Right lobe of liver (tissue), 6 donors: ENCODE measurements at regions not wholly inside any gene's neighbourhood (a gene's known extent, or its start where the extent isn't known, plus 50 kb on each side); places are given as distances from the start of the nearest gene placed in this dataset.

Experiments used
- ATAC-seq, 4 donors: fragments of 200-7000 bp; cut with Tn5 transposase; one replicate each; pipeline ENCODE4 v1.9.1; 2020; ENCODE audit warnings: mild to moderate bottlenecking in 4 of 4, moderate library complexity in 4 of 4
- DNase-seq, 3 donors: peaks; one replicate each; pipeline ENCODE4 v3.0.0-alpha.2; 2020
- H3K27ac ChIP-seq, 3 donors: fragments of 200-600 bp; one replicate each; pipeline ENCODE4 v1.8.0; 2022
- H3K27me3 ChIP-seq, 2 donors: fragments of 200-600 bp; one replicate each; pipeline ENCODE4 v1.8.0; 2022
- H3K36me3 ChIP-seq, 4 donors: fragments of 200-600 bp; sonication (generic) in 1 of 4; one replicate each; pipeline versions ENCODE4 v1.5.1 to v1.8.0; 2017 to 2022; ENCODE audit warnings: control low read depth in 1 of 4
- H3K4me1 ChIP-seq, 4 donors: fragments of 200-600 bp; sonication (generic) in 1 of 4; one replicate each; pipeline versions ENCODE4 v1.5.1 to v1.8.0; 2017 to 2022; ENCODE audit warnings: control low read depth in 1 of 4
- H3K4me3 ChIP-seq, 3 donors: fragments of 200-600 bp; one replicate each; pipeline ENCODE4 v1.8.0; 2022
- H3K9me3 ChIP-seq, 4 donors: fragments of 200-600 bp; sonication (generic) in 1 of 4; one replicate each; pipeline versions ENCODE4 v1.5.1 to v1.8.0; 2017 to 2022; ENCODE audit warnings: control low read depth in 1 of 4
- POLR2A ChIP-seq: fragments of 450-650 bp; IDR thresholded peaks from one replicate; pipeline ENCODE4 v1.6.1; 2017; ENCODE audit warnings: antibody characterized with exemption, mild to moderate bottlenecking
- WGBS: methylation state at CpG from one replicate; pipeline ENCODE4 v1.1.6; 2018; ENCODE audit warnings: low coverage, low lambda C conversion rate; ENCODE audit not compliant: insufficient coverage; ENCODE audit errors: missing lambda C conversion rate; 5-methylcytosine and 5-hydroxymethylcytosine counted together
- intact Hi-C, 2 donors: fragments of 100-400 bp; cut with DNase I; formaldehyde crosslinking; loops; one replicate each; pipeline versions ENCODE4 v1.11.2 to v1.14.1; 2022
- TF ChIP-seq, protein P1 (sequence below), 4 donors: fragments of 200-600 bp in 3 of 4; fragments of 450-650 bp in 1 of 4; IDR thresholded peaks; one replicate each; pipeline versions ENCODE4 v1.5.1 to v1.8.0; 2016 to 2022; ENCODE audit warnings: antibody characterized with exemption in 4 of 4, mild to moderate bottlenecking in 2 of 4
- donor health status: DM: no; HTN: yes; CAD: no.
- donor health status: DM: no; HTN: no; CAD: no.
- donor health status: DM: no; HTN: no; CAD: no.
- donor health status: DM: no; HTN: yes; CAD: no.
- donor health status: DM: no; HTN: yes; CAD: no.

DNA sequence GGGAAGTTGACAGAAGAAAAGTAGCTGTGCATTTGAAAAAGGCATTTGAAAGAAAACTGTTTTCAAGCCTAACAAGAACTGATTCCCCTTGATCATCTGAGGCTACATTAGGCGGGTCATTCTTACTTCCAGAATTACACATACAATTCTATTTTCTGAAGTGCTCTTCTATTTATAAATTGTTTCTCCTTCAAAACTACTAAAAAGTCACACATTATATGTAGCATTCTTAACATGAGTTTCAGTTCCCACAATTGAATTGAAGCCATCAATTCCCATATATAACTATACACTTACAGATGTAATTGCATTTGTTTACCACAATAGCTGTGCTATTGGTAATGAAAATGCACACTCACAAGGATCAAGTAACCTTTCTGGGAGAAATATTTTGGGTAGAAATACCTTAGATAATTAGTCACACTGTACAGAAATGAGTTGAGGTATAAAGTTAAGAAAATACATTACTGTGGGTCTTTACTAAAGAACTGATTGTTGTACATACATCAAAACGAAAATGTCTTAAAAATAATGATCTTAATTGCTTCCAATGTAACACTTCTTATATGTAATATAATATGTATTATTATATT lies 1688.0 kb upstream of the AGA start:
- H3K36me3 ChIP-seq: no peaks in the 10 kb centered on the region
- H3K27ac ChIP-seq: no peak overlapping the region
- DNase-seq (no peak), ATAC-seq (no peak)
- no peaks in the 10 kb centered on the region for H3K27me3 ChIP-seq
- 50% methylated on average over 2 of the region's 2 CpGs for WGBS
- H3K4me3 ChIP-seq: no peak overlapping the region
- no peaks in the 10 kb centered on the region for H3K4me1 ChIP-seq
- TF ChIP-seq POLR2A: no peak
- TF ChIP-seq, protein P1, sequence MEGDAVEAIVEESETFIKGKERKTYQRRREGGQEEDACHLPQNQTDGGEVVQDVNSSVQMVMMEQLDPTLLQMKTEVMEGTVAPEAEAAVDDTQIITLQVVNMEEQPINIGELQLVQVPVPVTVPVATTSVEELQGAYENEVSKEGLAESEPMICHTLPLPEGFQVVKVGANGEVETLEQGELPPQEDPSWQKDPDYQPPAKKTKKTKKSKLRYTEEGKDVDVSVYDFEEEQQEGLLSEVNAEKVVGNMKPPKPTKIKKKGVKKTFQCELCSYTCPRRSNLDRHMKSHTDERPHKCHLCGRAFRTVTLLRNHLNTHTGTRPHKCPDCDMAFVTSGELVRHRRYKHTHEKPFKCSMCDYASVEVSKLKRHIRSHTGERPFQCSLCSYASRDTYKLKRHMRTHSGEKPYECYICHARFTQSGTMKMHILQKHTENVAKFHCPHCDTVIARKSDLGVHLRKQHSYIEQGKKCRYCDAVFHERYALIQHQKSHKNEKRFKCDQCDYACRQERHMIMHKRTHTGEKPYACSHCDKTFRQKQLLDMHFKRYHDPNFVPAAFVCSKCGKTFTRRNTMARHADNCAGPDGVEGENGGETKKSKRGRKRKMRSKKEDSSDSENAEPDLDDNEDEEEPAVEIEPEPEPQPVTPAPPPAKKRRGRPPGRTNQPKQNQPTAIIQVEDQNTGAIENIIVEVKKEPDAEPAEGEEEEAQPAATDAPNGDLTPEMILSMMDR (IDR thresholded peaks at IDR 0.05): no peak
- no peaks in the 10 kb centered on the region for H3K9me3 ChIP-seq
- intact Hi-C loops: no loop called here

DNA sequence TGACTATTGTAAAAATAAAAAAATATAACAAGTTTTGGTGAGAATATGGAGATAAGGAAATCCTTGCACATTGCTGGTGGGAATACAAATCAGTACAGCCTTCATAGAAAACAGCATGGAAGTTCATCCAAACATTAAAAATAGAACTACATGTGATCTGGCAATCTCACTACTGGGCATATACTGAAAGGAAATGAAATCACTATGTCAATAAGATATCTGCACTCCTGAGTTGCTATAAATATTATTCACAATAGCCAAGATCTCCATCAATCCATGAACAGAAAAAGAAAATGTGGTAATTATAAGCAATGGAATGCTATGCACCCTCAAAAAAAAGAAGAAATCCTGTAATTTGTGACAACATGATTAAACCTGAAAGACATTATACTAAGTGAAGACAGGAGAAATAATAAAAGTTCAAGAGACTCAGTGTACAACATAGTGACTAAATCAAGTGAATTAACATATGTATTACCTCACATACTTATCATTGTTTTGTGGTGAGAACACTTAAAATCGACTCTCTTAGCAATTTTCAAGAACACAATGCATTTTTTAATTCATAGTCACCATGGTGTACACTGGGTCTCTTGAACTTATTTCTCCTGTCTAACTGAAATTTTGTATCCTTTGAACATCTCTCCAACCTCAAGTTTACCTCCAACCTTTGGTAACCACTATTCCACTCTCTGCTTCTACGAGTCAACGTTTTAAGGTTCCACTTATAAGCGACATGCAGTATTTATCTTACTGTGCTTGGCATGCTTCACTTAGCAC lies 1703.7 kb upstream of the AGA start:
- Histone ChIP-seq H3K27me3 (no peaks in the 10 kb centered on the region), H3K9me3 (no peaks in the 10 kb centered on the region), H3K36me3 (no peaks in the 10 kb centered on the region), H3K4me3 (no peak overlapping the region), H3K4me1 (no peaks in the 10 kb centered on the region), H3K27ac (no peak overlapping the region)
- DNase-seq (no peak), ATAC-seq (no peak)
- intact Hi-C loops: no loop called here
- TF ChIP-seq, protein P1 (IDR thresholded peaks at IDR 0.05): no peak
- TF ChIP-seq POLR2A: no peak
- WGBS: 40% methylated on average over 4 of the region's 4 CpGs

DNA sequence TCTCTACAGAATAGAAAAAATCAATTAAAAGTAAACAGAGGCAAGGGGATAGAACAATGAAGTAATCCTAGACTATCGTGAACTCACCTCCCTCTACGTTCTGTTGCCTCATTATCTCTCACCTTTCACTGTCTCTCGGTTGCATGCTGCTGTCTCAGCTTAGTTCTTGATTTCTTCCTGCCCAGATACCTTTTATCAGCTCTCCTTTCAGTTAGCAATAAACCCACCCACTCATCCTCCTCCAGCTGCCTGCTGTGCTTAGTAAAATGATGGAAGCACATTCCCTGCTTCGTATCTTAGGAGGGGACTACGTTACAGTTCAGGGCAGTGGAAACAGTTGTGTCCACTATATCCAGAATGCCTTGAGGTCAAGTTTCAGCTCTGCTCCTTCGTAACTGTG lies 1709.5 kb upstream of the AGA start:
- Histone ChIP-seq H3K9me3 (no peaks in the 10 kb centered on the region), H3K36me3 (no peaks in the 10 kb centered on the region), H3K27ac (no peak overlapping the region), H3K27me3 (no peaks in the 10 kb centered on the region), H3K4me3 (no peak overlapping the region), H3K4me1 (no peaks in the 10 kb centered on the region)
- no peak for TF ChIP-seq POLR2A
- TF ChIP-seq, protein P1 (IDR thresholded peaks at IDR 0.05): no peak
- ATAC-seq (no peak), DNase-seq (no peak)
- WGBS: 31% methylated on average over 6 of the region's 6 CpGs
- intact Hi-C loops: no loop called here

DNA sequence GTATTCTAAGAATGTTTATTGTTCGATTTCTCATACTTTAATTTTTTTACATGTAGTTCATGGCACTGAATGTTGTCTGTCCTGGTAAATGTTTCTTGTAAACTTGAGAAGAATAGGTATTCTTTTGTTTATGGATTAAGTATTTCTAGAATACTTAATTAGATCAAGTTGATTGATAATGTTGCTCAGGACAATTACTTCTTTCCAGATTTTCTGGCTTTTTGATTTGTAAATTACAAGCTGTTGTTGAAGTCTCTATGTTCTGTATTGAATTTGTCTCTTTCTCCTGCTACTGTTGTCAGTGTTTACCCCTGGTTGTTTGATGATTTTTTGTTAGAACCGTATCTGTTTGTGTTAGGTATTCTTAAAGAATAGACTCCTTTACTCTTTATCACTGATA lies 1720.9 kb upstream of the AGA start:
- no peak for TF ChIP-seq POLR2A
- TF ChIP-seq, protein P1 (IDR thresholded peaks at IDR 0.05): no peak
- 39% methylated on average over 2 of the region's 2 CpGs for WGBS
- no peak overlapping the region for H3K4me3 ChIP-seq
- no peak for DNase-seq
- H3K4me1 ChIP-seq: no peaks in the 10 kb centered on the region
- no peaks in the 10 kb centered on the region for H3K36me3 ChIP-seq
- ATAC-seq: no peak
- H3K27me3 ChIP-seq: no peaks in the 10 kb centered on the region
- H3K27ac ChIP-seq: no peak overlapping the region
- intact Hi-C loops: no loop called here
- H3K9me3 ChIP-seq: no peaks in the 10 kb centered on the region
